H1 (cell line): ENCODE measurements at regions not wholly inside any gene's neighbourhood (a gene's known extent, or its start where the extent isn't known, plus 50 kb on each side); places are given as distances from the start of the nearest gene placed in this dataset.

Experiments
- CTCF ChIA-PET: fragments of 300-600 bp; sonication (Branson Sonifier 250); formaldehyde crosslinking; loops from one replicate; lab custom pipeline; 2021; ENCODE audit not compliant: partially characterized antibody; lab: Charles Lee
- POLR2A ChIA-PET: fragments of 300-600 bp; sonication (Branson Sonifier 250); formaldehyde crosslinking; loops from one replicate; lab custom pipeline; 2021; ENCODE audit warnings: inconsistent platforms; ENCODE audit not compliant: partially characterized antibody; lab: Charles Lee
- DNase-seq, 2 experiments: peaks; one replicate each; pipeline versions ENCODE4 v3.0.0 to v3.0.0-alpha.2; 2010 to 2022; ENCODE audit warnings: low spot score in 2 of 2, low read depth in 1 of 2, mixed read lengths in 1 of 2
- FAIRE-seq: peaks from 2 replicates; lab custom pipeline; 2011; peaks lifted over from hg19 to GRCh38; lab: Jason Lieb, UNC
- H2AFZ ChIP-seq: 2 replicates; pipeline ENCODE4 v1.8.1; 2012; ENCODE audit warnings: low read length, inconsistent platforms
- H2AK5ac ChIP-seq: 2 replicates; pipeline ENCODE4 v1.6.1; 2013; ENCODE audit warnings: low read depth, low read length
- H2BK120ac ChIP-seq: replicated peaks from 2 replicates; pipeline ENCODE3; 2013; ENCODE audit warnings: low read depth, low read length, inconsistent platforms
- H2BK12ac ChIP-seq: 2 replicates; pipeline ENCODE4 v1.6.1; 2013; ENCODE audit warnings: low read depth, low read length
- H2BK15ac ChIP-seq: 2 replicates; pipeline ENCODE4 v1.6.1; 2013; ENCODE audit warnings: low read length
- H2BK20ac ChIP-seq: 2 replicates; pipeline ENCODE4 v1.6.1; 2013; ENCODE audit warnings: low read length
- H2BK5ac ChIP-seq: 2 replicates; pipeline ENCODE4 v1.6.1; 2013; ENCODE audit warnings: low read depth, low read length
- H3K14ac ChIP-seq: 2 replicates; pipeline ENCODE4 v1.6.1; 2013; ENCODE audit warnings: inconsistent platforms; ENCODE audit not compliant: insufficient read length
- H3K18ac ChIP-seq: 2 replicates; pipeline ENCODE4 v1.6.1; 2013; ENCODE audit warnings: low read length; ENCODE audit errors: extremely low read depth
- H3K23ac ChIP-seq: 2 replicates; pipeline ENCODE4 v1.6.1; 2013; ENCODE audit warnings: inconsistent platforms; ENCODE audit not compliant: insufficient read length
- H3K23me2 ChIP-seq: 2 replicates; pipeline ENCODE4 v1.6.1; 2013; ENCODE audit warnings: low read depth, low read length
- H3K27ac ChIP-seq: 2 replicates; pipeline ENCODE4 v1.6.1; 2011; ENCODE audit warnings: low read depth, low read length, inconsistent platforms
- H3K27me3 ChIP-seq, 4 experiments: replicated peaks in 1 of 4; 1 replicate in 1 of 4; 2 replicates in 3 of 4; pipeline versions ENCODE4 v1.6.1 to v1.8.1; 2011 to 2013; ENCODE audit warnings: low read length in 3 of 4, mild to moderate bottlenecking in 3 of 4, inconsistent platforms in 2 of 4, mixed read lengths in 2 of 4, moderate library complexity in 1 of 4; ENCODE audit not compliant: control insufficient read depth in 3 of 4, insufficient read depth in 3 of 4; ENCODE audit errors: extremely low read depth in 1 of 4
- H3K36me3 ChIP-seq, 4 experiments: 2 replicates each; pipeline versions ENCODE4 v1.6.1 to v1.8.1; 2011 to 2013; ENCODE audit warnings: mild to moderate bottlenecking in 4 of 4, low read length in 3 of 4, moderate library complexity in 2 of 4, control low read depth in 1 of 4, inconsistent platforms in 1 of 4; ENCODE audit not compliant: insufficient read depth in 4 of 4, control insufficient read depth in 2 of 4
- H3K4ac ChIP-seq: replicated peaks from 2 replicates; pipeline ENCODE3; 2013; ENCODE audit warnings: low read length, low read depth, mixed read lengths, inconsistent platforms; ENCODE audit not compliant: insufficient read length
- H3K4me1 ChIP-seq, 4 experiments: replicated peaks in 1 of 4; 1 replicate in 1 of 4; 2 replicates in 3 of 4; pipeline versions ENCODE4 v1.6.1 to v1.8.1; 2011 to 2013; ENCODE audit warnings: low read length in 3 of 4, inconsistent platforms in 2 of 4, mixed read lengths in 1 of 4; ENCODE audit not compliant: insufficient read depth in 4 of 4, control insufficient read depth in 3 of 4
- H3K4me2 ChIP-seq, 2 experiments: 2 replicates each; pipeline versions ENCODE4 v1.6.1 to v1.8.1; 2011 to 2013; ENCODE audit warnings: low read depth in 2 of 2, low read length in 2 of 2, control low read depth in 1 of 2, inconsistent platforms in 1 of 2, mild to moderate bottlenecking in 1 of 2; ENCODE audit not compliant: insufficient read depth in 1 of 2
- H3K4me3 ChIP-seq, 4 experiments: fragments of 200-600, 300-600 bp in 1 of 4; sonication (generic), shearing (Covaris generic), sonication (Bioruptor Twin) in 1 of 4; 2 replicates each; pipeline versions ENCODE4 v1.5.1 to v1.8.1; 2011 to 2016; ENCODE audit warnings: low read length in 4 of 4, low read depth in 3 of 4, control low read depth in 2 of 4, inconsistent platforms in 2 of 4, mild to moderate bottlenecking in 2 of 4, mixed read lengths in 1 of 4, moderate library complexity in 1 of 4; ENCODE audit not compliant: insufficient read depth in 2 of 4; ENCODE audit errors: extremely low read depth in 1 of 4
- H3K56ac ChIP-seq: replicated peaks from 2 replicates; pipeline ENCODE3; 2013; ENCODE audit warnings: low read depth, mild to moderate bottlenecking, mixed read lengths, low read length, inconsistent platforms; ENCODE audit not compliant: insufficient read length
- H3K79me1 ChIP-seq: 2 replicates; pipeline ENCODE4 v1.6.1; 2013; ENCODE audit warnings: low read depth, low read length, control low read depth
- H3K79me2 ChIP-seq, 2 experiments: 2 replicates each; pipeline versions ENCODE4 v1.6.1 to v1.8.1; 2012 to 2013; ENCODE audit warnings: low read length in 2 of 2, mild to moderate bottlenecking in 2 of 2, inconsistent platforms in 1 of 2; ENCODE audit not compliant: insufficient read depth in 2 of 2, control insufficient read depth in 1 of 2
- H3K9ac ChIP-seq, 4 experiments: replicated peaks in 1 of 4; 1 replicate in 1 of 4; 2 replicates in 3 of 4; pipeline versions ENCODE4 v1.6.1 to v1.8.1; 2011 to 2013; ENCODE audit warnings: low read depth in 3 of 4, low read length in 3 of 4, control low read depth in 2 of 4, mild to moderate bottlenecking in 2 of 4, moderate library complexity in 2 of 4, inconsistent platforms in 1 of 4; ENCODE audit errors: extremely low read depth in 1 of 4
- H3K9me3 ChIP-seq, 2 experiments: 2 replicates each; pipeline versions ENCODE4 v1.6.1 to v1.8.1; 2012 to 2013; ENCODE audit warnings: mild to moderate bottlenecking in 2 of 2, moderate library complexity in 2 of 2, control low read depth in 1 of 2, inconsistent platforms in 1 of 2, low read depth in 1 of 2, low read length in 1 of 2, mixed read lengths in 1 of 2; ENCODE audit not compliant: insufficient read depth in 2 of 2
- H4K20me1 ChIP-seq, 2 experiments: replicated peaks in 1 of 2; 2 replicates each; pipeline versions ENCODE3 to v1.8.1; 2011 to 2013; ENCODE audit warnings: inconsistent platforms in 2 of 2, low read length in 2 of 2, mild to moderate bottlenecking in 1 of 2; ENCODE audit not compliant: insufficient read depth in 2 of 2, control insufficient read depth in 1 of 2
- H4K5ac ChIP-seq: 2 replicates; pipeline ENCODE4 v1.6.1; 2013; ENCODE audit warnings: low read length, low read depth, mixed read lengths, inconsistent platforms; ENCODE audit not compliant: insufficient read length
- H4K8ac ChIP-seq: 2 replicates; pipeline ENCODE4 v1.8.0; 2013; ENCODE audit warnings: mild to moderate bottlenecking, moderate library complexity, low read length, inconsistent platforms; ENCODE audit not compliant: insufficient read depth; ENCODE audit errors: extremely low read depth
- H4K91ac ChIP-seq: replicated peaks from 2 replicates; pipeline ENCODE3; 2013; ENCODE audit warnings: low read length, mixed read lengths, inconsistent platforms; ENCODE audit not compliant: insufficient read length
- ASH2L ChIP-seq: fragments of 200-600, 300-600 bp; sonication (generic); IDR thresholded peaks from one replicate; pipeline ENCODE4 v1.7.1; 2017; ENCODE audit warnings: low read length
- BACH1 ChIP-seq: IDR thresholded peaks from 2 replicates; pipeline ENCODE4 v1.6.1; 2012; ENCODE audit warnings: low read length, improper control_type of control experiment
- BCL11A ChIP-seq, 2 experiments: IDR thresholded peaks; one replicate each; pipeline ENCODE4 v1.6.1; 2011; ENCODE audit warnings: low read depth in 2 of 2, low read length in 2 of 2, mild to moderate bottlenecking in 2 of 2
- CBX8 ChIP-seq: fragments of 300-800, 300-1000 bp; sonication (generic); IDR thresholded peaks from 2 replicates; pipeline ENCODE4 v1.7.1; 2016; ENCODE audit warnings: low read depth, low read length, borderline replicate concordance
- GTF2F1 ChIP-seq: IDR thresholded peaks from 2 replicates; pipeline ENCODE4 v1.6.1; 2012; ENCODE audit warnings: low read depth, low read length, improper control_type of control experiment, borderline replicate concordance
- KDM4A ChIP-seq: IDR thresholded peaks from one replicate; pipeline ENCODE4 v1.7.1; 2012; ENCODE audit warnings: low read depth, mild to moderate bottlenecking, moderate library complexity, low read length, inconsistent platforms; ENCODE audit not compliant: severe bottlenecking
- MAFK ChIP-seq: IDR thresholded peaks from 2 replicates; pipeline ENCODE4 v1.6.1; 2012; ENCODE audit warnings: low read depth, mild to moderate bottlenecking, improper control_type of control experiment, low read length
- MAX ChIP-seq: IDR thresholded peaks from 2 replicates; pipeline ENCODE4 v1.6.1; 2012; ENCODE audit warnings: inconsistent platforms
- NRF1 ChIP-seq: IDR thresholded peaks from 2 replicates; pipeline ENCODE4 v1.6.1; 2011; ENCODE audit warnings: mild to moderate bottlenecking, low read depth, low read length, improper control_type of control experiment
- POLR2AphosphoS5 ChIP-seq: IDR thresholded peaks from 2 replicates; pipeline ENCODE4 v1.6.1; 2011; ENCODE audit warnings: low read depth, low read length
- SAP30 ChIP-seq: fragments of 300-600 bp; sonication (generic); IDR thresholded peaks from 2 replicates; pipeline ENCODE4 v1.7.1; 2012; ENCODE audit warnings: low read length, moderate library complexity, mild to moderate bottlenecking, inconsistent platforms; ENCODE audit not compliant: insufficient read depth, insufficient replicate concordance
- SRF ChIP-seq: IDR thresholded peaks from 2 replicates; pipeline ENCODE4 v1.6.1; 2011; ENCODE audit warnings: mild to moderate bottlenecking, low read depth, low read length, moderate library complexity
- WGBS, 2 experiments: shearing (Covaris generic) in 1 of 2; methylation state at CpG; one replicate each; pipeline versions ENCODE4 v1.1.6 to v1.1.7; 2013 to 2015; ENCODE audit warnings: low lambda C conversion rate in 2 of 2, mixed read lengths in 2 of 2, inconsistent platforms in 1 of 2, low coverage in 1 of 2, missing lambda C conversion rate in 1 of 2; ENCODE audit not compliant: insufficient replicate concordance in 2 of 2, insufficient coverage in 1 of 2, insufficient read length in 1 of 2; ENCODE audit errors: extremely low coverage in 1 of 2, missing lambda C conversion rate in 1 of 2; 5-methylcytosine and 5-hydroxymethylcytosine counted together

GRCh38 chr3:59243476-59243875, 193.7 kb upstream of the CFAP20DC start:
- Histone ChIP-seq H2AK5ac (no peak overlapping the region), H3K79me2 (no peaks in the 10 kb centered on the region), H4K91ac (no peak overlapping the region), H3K36me3 (no peaks in the 10 kb centered on the region), H3K4ac (no peak overlapping the region), H3K4me3 (no peak overlapping the region), H3K56ac (no peak overlapping the region), H3K18ac (no peak overlapping the region), H3K9me3 (no peaks in the 10 kb centered on the region), H4K8ac (no peak overlapping the region), H3K27ac (no peak overlapping the region), H3K4me1 (peaks cover 0 to 4% (median 0%) of the 10 kb centered on the region in 4 experiments; a peak in 1 of 7 replicates), H3K27me3 (no peaks in the 10 kb centered on the region), H3K23me2 (peaks cover 1% of the 10 kb centered on the region; the same call in 1 of the 2 replicates), H3K14ac (no peak overlapping the region), H2AFZ (no peak overlapping the region; the same call in 1 of the 2 replicates), H4K20me1 (no peaks in the 10 kb centered on the region), H2BK15ac (no peak overlapping the region), H3K23ac (no peak overlapping the region), H3K79me1 (no peaks in the 10 kb centered on the region), H2BK120ac (no peak overlapping the region), H3K9ac (no peak overlapping the region), H2BK5ac (no peak overlapping the region), H4K5ac (no peak overlapping the region), H2BK12ac (no peak overlapping the region), H2BK20ac (no peak overlapping the region), H3K4me2 (no peak overlapping the region)
- ChIA-PET POLR2A (no interaction called here), CTCF (no interaction called here)
- WGBS, 2 experiments, result 90% methylated on average over 1 of the region's 1 CpG; no CpG with 5 or more reads in 1 of the 2 experiments
- no peak for TF ChIP-seq BACH1
- no peak for TF ChIP-seq SAP30
- no peak for TF ChIP-seq BCL11A (IDR thresholded peaks at IDR 0.05; ENCODE audit: low read depth in 2 of 2, low read length in 2 of 2)
- TF ChIP-seq MAX, result no peak
- TF ChIP-seq KDM4A, result no peak
- TF ChIP-seq ASH2L, result no peak
- TF ChIP-seq POLR2AphosphoS5, result no peak
- no peak for TF ChIP-seq MAFK
- TF ChIP-seq CBX8, result no peak
- no peak for TF ChIP-seq SRF
- TF ChIP-seq GTF2F1, result no peak
- TF ChIP-seq NRF1, result no peak
- no peak for FAIRE-seq
- DNase-seq, result no peak
